Upper lobe of right lung (tissue), 1 donor: ENCODE measurements at regions not wholly inside any gene's neighbourhood (a gene's known extent, or its start where the extent isn't known, plus 50 kb on each side); places are given as distances from the start of the nearest gene placed in this dataset.
A peak's percentile ranks its signal among the peaks of the same experiment; 100 is the strongest.

ENCODE experiments used
- ATAC-seq: fragments of 200-7000 bp; cut with Tn5 transposase; one replicate; pipeline ENCODE4 v1.9.1; 2020; ENCODE audit warnings: mild to moderate bottlenecking, moderate library complexity
- DNase-seq: peaks from one replicate; pipeline ENCODE4 v3.0.0-alpha.2; 2020
- H3K27ac ChIP-seq: fragments of 200-600 bp; one replicate; pipeline ENCODE4 v1.8.0; 2022
- H3K27me3 ChIP-seq: fragments of 200-600 bp; one replicate; pipeline ENCODE4 v1.8.0; 2022; ENCODE audit warnings: mild to moderate bottlenecking
- H3K36me3 ChIP-seq: fragments of 200-600 bp; one replicate; pipeline ENCODE4 v1.8.0; 2022
- H3K4me1 ChIP-seq: fragments of 200-600 bp; one replicate; pipeline ENCODE4 v1.8.0; 2022
- H3K4me3 ChIP-seq: fragments of 200-600 bp; one replicate; pipeline ENCODE4 v1.8.0; 2022; ENCODE audit warnings: mild to moderate bottlenecking
- H3K9me3 ChIP-seq: fragments of 200-600 bp; one replicate; pipeline ENCODE4 v1.8.0; 2022
- intact Hi-C: fragments of 100-400 bp; cut with DNase I; formaldehyde crosslinking; loops from one replicate; pipeline ENCODE4 v1.11.0; 2022
- TF ChIP-seq, protein P1 (sequence below): fragments of 200-600 bp; IDR thresholded peaks from one replicate; pipeline ENCODE4 v1.8.0; 2022; ENCODE audit warnings: antibody characterized with exemption
- donor health status: DM: no; HTN: yes; CAD: no; lungs with severe emphysema.

GRCh38 chr10:78911533-78912340 lies 157.0 kb upstream of the ZMIZ1 start:
- intact Hi-C loops: no loop called here
- no peaks in the 10 kb centered on the region for H3K27me3 ChIP-seq
- H3K4me1 ChIP-seq: no peaks in the 10 kb centered on the region
- H3K36me3 ChIP-seq: no peaks in the 10 kb centered on the region
- TF ChIP-seq, protein P1, sequence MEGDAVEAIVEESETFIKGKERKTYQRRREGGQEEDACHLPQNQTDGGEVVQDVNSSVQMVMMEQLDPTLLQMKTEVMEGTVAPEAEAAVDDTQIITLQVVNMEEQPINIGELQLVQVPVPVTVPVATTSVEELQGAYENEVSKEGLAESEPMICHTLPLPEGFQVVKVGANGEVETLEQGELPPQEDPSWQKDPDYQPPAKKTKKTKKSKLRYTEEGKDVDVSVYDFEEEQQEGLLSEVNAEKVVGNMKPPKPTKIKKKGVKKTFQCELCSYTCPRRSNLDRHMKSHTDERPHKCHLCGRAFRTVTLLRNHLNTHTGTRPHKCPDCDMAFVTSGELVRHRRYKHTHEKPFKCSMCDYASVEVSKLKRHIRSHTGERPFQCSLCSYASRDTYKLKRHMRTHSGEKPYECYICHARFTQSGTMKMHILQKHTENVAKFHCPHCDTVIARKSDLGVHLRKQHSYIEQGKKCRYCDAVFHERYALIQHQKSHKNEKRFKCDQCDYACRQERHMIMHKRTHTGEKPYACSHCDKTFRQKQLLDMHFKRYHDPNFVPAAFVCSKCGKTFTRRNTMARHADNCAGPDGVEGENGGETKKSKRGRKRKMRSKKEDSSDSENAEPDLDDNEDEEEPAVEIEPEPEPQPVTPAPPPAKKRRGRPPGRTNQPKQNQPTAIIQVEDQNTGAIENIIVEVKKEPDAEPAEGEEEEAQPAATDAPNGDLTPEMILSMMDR: no peak
- H3K9me3 ChIP-seq: no peaks in the 10 kb centered on the region
- no peak overlapping the region for H3K27ac ChIP-seq
- H3K4me3 ChIP-seq: no peak overlapping the region
- peak; percentile 65 for ATAC-seq
- peak; percentile 68 for DNase-seq

DNA sequence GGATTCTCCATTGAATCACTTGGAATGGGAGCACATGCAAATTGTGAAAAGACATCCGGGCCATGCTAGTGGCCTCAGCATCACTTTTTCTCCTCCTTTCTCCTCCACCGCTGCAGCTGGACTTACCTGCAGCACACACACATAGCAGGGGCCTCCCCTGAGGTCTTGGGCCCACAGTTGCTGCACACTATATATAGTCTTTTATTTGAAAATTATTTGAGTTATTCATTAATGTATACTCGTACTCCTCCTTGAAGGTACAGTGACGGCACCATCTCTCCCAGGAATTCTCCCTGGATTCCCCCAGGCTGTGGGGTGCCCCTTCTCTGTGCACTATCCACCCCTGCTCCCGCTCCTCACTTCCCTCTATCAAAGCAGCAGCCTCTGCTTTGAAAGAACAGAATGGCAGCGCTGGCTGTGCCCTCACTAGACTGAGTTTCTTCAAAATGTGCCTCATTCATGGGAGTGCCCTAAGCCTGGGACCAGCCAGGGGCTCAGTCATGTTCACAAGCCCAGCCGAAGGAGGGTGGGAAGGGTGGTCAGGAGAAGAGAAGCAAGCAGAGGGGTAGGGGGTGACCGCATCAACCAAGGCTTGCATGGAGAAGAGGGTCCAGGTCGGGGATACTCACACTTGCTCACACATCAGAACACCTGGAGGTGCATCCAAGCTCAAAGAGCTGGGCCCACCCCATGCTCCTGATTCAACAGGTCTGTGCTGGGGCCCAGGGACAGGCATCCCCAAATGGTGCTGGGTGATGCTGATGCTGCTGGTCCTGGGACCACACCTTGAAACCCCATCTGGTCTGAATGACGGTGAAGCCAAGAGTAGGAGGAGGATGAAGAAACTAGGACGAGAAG lies 156.2 kb upstream of the ZMIZ1 start:
- Histone ChIP-seq H3K4me1 (no peaks in the 10 kb centered on the region), H3K4me3 (no peak overlapping the region), H3K27ac (no peak overlapping the region), H3K9me3 (no peaks in the 10 kb centered on the region), H3K27me3 (no peaks in the 10 kb centered on the region), H3K36me3 (no peaks in the 10 kb centered on the region)
- TF ChIP-seq, protein P1: no peak
- intact Hi-C loops: no loop called here
- no peak for ATAC-seq
- peak; percentile 34 for DNase-seq

DNA sequence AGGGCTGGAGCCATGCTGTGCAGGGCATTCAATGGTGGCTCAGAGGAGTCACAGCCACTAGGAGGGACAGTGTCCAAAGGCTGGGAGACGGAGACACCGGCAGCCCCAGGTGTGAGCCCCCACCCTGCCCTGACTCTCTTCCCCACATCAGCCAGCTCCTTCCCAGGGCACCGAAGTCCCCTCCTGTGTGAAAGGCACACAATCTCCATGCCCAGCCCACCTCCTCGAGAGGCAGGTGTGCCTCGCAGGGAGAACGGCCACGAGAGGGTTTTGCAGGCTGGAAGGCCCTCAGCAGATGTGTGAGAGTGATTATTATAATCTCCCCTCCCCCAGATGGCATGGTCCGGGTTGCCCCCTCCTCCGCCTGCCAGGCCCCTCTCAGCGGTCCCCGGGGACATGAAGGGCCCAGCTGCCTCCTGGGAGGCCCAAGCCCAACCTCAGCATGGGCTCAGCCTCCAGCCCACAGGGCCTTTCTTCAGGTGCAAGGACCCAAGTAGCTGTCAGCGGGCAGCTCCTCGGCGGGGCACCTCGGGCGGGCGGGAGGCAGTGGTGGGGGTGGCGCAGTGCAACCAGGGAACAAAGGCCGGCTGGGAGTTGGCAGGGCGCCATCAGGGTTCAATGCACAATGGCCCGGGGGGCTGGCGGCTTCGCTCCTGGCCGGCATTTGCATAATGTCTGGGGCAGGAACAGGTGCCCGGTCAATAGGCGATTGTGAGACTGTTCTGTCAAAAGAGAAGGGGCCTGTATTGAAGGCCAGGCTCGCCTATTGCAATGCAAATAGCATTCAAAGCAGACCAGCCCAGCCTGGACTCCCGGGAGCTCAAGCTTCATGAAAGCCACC lies 155.3 kb upstream of the ZMIZ1 start:
- Histone ChIP-seq H3K36me3 (no peaks in the 10 kb centered on the region), H3K4me1 (no peaks in the 10 kb centered on the region), H3K27ac (no peak overlapping the region), H3K27me3 (no peaks in the 10 kb centered on the region), H3K9me3 (no peaks in the 10 kb centered on the region), H3K4me3 (no peak overlapping the region)
- TF ChIP-seq, protein P1: no peak
- intact Hi-C loops: no loop called here
- ATAC-seq: no peak
- peak; percentile 67 for DNase-seq

GRCh38 chr10:78914060-78914378 lies 154.7 kb upstream of the ZMIZ1 start:
- peak; percentile 65 for DNase-seq
- no peak for ATAC-seq
- H3K4me1 ChIP-seq: no peaks in the 10 kb centered on the region
- no peak overlapping the region for H3K4me3 ChIP-seq
- H3K27ac ChIP-seq: no peak overlapping the region
- no peaks in the 10 kb centered on the region for H3K36me3 ChIP-seq
- intact Hi-C loops: no loop called here
- no peaks in the 10 kb centered on the region for H3K9me3 ChIP-seq
- TF ChIP-seq, protein P1: no peak
- no peaks in the 10 kb centered on the region for H3K27me3 ChIP-seq

DNA sequence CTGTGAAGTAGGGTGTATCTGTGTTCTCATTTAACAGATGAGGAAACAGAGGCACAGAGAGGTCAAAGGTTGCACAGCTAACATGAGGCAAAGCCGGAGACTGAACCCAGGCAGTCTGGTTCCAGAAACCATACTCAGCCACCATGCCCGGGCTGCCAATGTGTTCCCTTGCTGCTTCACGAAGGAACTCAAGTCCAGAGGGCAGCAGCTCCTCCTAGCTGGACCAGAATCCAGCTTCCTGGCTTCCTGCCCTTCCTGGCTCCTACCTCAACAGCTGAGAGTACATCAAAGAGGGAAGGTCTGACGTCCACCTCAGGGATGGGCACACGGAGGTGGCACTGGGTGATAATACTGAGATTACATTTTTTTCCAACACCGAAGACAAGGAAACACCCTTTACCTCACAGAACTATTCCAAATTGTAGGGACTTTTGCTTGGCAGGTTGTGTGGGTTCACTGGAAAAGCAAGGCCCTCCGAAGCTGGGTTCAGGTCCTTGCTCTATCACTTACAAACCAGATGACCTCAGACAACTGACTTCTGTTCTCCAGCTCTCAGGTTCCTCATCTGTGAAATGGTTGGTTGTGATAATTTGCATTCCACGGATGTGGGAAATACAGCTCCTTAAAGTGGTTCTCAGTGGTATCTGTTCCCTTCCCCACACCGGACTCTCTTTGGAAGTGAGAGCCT lies 154.1 kb upstream of the ZMIZ1 start:
- intact Hi-C loops: no loop called here

More for the DNA sequence above, 154.1 kb upstream of the ZMIZ1 start:
- H3K4me1 ChIP-seq: no peaks in the 10 kb centered on the region
- no peak overlapping the region for H3K4me3 ChIP-seq
- DNase-seq (peak; percentile 46), ATAC-seq (no peak)
- no peaks in the 10 kb centered on the region for H3K9me3 ChIP-seq
- H3K36me3 ChIP-seq: no peaks in the 10 kb centered on the region
- TF ChIP-seq, protein P1: no peak
- H3K27me3 ChIP-seq: no peaks in the 10 kb centered on the region
- H3K27ac ChIP-seq: no peak overlapping the region
